ENCODE measurements at regions not wholly inside any gene's neighbourhood (a gene's known extent, or its start where the extent isn't known, plus 50 kb on each side); places are given as distances from the start of the nearest gene placed in this dataset.
"Not testable (repeated sequence)": the region's sequence is repeated elsewhere in the genome, so short reads cannot be mapped to it uniquely, and the experiment has no call there.

DNA sequence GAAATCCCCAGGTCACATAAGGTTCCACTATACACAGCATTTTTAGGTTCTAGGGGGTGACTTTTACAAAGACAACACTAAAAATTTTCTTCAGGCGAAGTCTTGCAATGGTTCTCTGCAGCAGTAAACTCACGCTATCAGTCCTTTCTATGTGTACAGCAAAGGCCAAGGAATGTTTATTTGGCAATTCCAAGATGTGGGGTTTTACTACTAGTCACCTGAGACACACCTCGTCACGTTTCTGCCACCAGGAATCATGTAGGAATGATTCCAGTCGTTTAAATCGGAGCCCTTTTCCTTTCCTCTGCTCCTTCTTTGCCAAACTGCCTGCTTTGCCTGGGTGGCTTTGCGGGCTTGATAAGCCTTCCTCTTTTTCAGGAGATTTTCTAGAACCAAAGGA lies 75.9 kb upstream of the ENPEP start:
- TF ChIP-seq Cebpa-rat (IDR thresholded peaks at IDR 0.05): no peak
- no peak overlapping the region for H3K4me2 ChIP-seq
- H3K36me3 ChIP-seq: no peaks in the 10 kb centered on the region
- H3K9me3 ChIP-seq: no peaks in the 10 kb centered on the region
- no peak overlapping the region for H3K9ac ChIP-seq
- H3K4me1 ChIP-seq: no peaks in the 10 kb centered on the region
- no peaks in the 10 kb centered on the region for H4K20me1 ChIP-seq
- H3K27ac ChIP-seq: no peak overlapping the region
- H3K27me3 ChIP-seq: no peaks in the 10 kb centered on the region
- H3K4me3 ChIP-seq: no peak overlapping the region

DNA sequence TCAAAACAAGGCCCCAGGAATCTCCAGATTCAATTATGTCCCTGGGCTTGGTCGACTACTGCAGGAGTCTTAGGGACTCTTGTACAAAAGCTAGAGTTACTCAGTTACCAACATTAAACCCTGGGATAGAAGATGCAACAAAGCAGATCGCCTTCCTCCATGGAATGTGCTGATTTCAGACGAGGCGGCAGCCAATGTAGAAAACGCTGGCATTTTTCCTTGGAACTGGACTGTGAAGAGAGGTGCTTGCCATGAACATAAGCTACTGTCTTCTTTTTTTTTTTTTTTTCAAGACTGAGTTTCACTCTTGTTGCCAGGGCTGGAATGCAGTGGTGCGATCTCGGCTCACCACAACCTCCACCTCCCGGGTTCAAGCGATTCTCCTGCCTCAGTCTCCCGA lies 76.9 kb upstream of the ENPEP start:
- not testable (repeated sequence) for H3K36me3 ChIP-seq, H3K4me2 ChIP-seq

GRCh38 chr4:110396963-110397362 lies 79.0 kb upstream of the ENPEP start:
- no peaks in the 10 kb centered on the region for H3K36me3 ChIP-seq
- TF ChIP-seq Cebpa-rat (IDR thresholded peaks at IDR 0.05): no peak
- no peaks in the 10 kb centered on the region for H3K9me3 ChIP-seq
- no peak overlapping the region for H3K4me3 ChIP-seq
- no peaks in the 10 kb centered on the region for H4K20me1 ChIP-seq
- H3K27ac ChIP-seq: no peak overlapping the region
- H3K9ac ChIP-seq: no peak overlapping the region
- no peaks in the 10 kb centered on the region for H3K27me3 ChIP-seq
- no peaks in the 10 kb centered on the region for H3K4me1 ChIP-seq
- no peak overlapping the region for H3K4me2 ChIP-seq

More for the DNA sequence above, 76.9 kb upstream of the ENPEP start:
- not testable (repeated sequence) for H3K9ac ChIP-seq, H3K27me3 ChIP-seq, H3K9me3 ChIP-seq, H3K27ac ChIP-seq, H4K20me1 ChIP-seq, H3K4me1 ChIP-seq, H3K4me3 ChIP-seq

DNA sequence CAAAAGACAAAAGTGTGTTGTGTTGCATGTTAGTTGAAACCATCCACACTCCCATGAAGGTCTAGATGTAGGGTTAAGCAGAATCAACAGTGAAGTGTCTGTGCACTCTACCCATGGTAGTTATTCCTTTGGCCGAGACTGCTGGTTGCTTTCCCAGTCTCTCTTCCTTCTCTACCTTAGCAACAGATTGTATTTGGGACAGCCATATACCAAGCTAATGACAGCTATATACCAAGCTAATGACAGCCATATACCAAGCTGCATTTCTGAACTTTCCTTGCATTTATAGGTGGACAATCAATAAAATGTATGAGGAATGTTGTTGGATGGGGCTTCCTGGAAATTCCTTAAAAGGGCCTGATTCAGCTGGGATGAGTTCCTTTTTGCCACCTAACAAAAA lies 80.5 kb upstream of the ENPEP start:
- H3K9me3 ChIP-seq: no peaks in the 10 kb centered on the region; the same call in 1 of the 2 replicates
- H4K20me1 ChIP-seq: no peaks in the 10 kb centered on the region
- H3K36me3 ChIP-seq: no peaks in the 10 kb centered on the region
- no peaks in the 10 kb centered on the region for H3K4me1 ChIP-seq
- no peak for TF ChIP-seq Cebpa-rat (IDR thresholded peaks at IDR 0.05)
- no peak overlapping the region for H3K4me2 ChIP-seq
- no peaks in the 10 kb centered on the region for H3K27me3 ChIP-seq
- no peak overlapping the region for H3K4me3 ChIP-seq
- H3K9ac ChIP-seq: no peak overlapping the region
- H3K27ac ChIP-seq: no peak overlapping the region

DNA sequence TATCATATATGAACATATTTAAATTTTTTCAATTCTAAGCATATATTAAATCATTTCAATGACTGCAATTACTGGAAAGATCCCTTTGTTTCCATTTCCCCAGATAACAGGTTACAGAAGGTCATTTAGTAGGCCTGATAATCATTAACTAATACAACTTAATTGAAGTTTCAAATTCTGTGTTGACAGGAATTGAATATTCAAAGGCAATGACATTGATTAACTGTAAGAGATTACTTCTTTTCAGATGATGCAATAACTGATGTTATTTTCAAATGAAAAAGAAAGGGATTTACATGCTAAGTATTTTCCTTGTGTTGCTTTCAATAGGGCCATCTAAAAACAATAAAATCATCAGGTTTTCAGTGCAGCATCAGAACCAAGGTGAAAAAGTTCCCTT lies 81.1 kb upstream of the ENPEP start:
- Histone ChIP-seq H3K36me3 (no peaks in the 10 kb centered on the region), H3K27ac (no peak overlapping the region), H3K27me3 (no peaks in the 10 kb centered on the region), H3K4me2 (no peak overlapping the region), H3K9me3 (no peaks in the 10 kb centered on the region; the same call in 1 of the 2 replicates), H4K20me1 (no peaks in the 10 kb centered on the region), H3K4me3 (no peak overlapping the region), H3K9ac (no peak overlapping the region), H3K4me1 (no peaks in the 10 kb centered on the region)
- TF ChIP-seq Cebpa-rat (IDR thresholded peaks at IDR 0.05): no peak

- Histone ChIP-seq H3K27me3 (no peaks in the 10 kb centered on the region), H3K4me2 (no peak overlapping the region), H3K27ac (no peak overlapping the region), H3K36me3 (no peaks in the 10 kb centered on the region), H3K4me1 (no peaks in the 10 kb centered on the region), H3K9me3 (peaks cover 33% of the 10 kb centered on the region), H3K9ac (no peak overlapping the region), H3K4me3 (no peak overlapping the region), H4K20me1 (no peaks in the 10 kb centered on the region)
- TF ChIP-seq Cebpa-rat (IDR thresholded peaks at IDR 0.05): no peak
Observed at GRCh38 chr4:110381784-110382183, 94.2 kb upstream of the ENPEP start.

GRCh38 chr4:110372485-110372884 lies 103.5 kb upstream of the ENPEP start:
- H3K4me2 ChIP-seq: no peak overlapping the region
- H3K4me3 ChIP-seq: no peak overlapping the region
- no peak overlapping the region for H3K9ac ChIP-seq
- H3K9me3 ChIP-seq: no peaks in the 10 kb centered on the region
- no peaks in the 10 kb centered on the region for H3K4me1 ChIP-seq
- no peaks in the 10 kb centered on the region for H3K36me3 ChIP-seq
- H3K27ac ChIP-seq: no peak overlapping the region
- H4K20me1 ChIP-seq: no peaks in the 10 kb centered on the region
- no peaks in the 10 kb centered on the region for H3K27me3 ChIP-seq
- TF ChIP-seq Cebpa-rat (IDR thresholded peaks at IDR 0.05): no peak

DNA sequence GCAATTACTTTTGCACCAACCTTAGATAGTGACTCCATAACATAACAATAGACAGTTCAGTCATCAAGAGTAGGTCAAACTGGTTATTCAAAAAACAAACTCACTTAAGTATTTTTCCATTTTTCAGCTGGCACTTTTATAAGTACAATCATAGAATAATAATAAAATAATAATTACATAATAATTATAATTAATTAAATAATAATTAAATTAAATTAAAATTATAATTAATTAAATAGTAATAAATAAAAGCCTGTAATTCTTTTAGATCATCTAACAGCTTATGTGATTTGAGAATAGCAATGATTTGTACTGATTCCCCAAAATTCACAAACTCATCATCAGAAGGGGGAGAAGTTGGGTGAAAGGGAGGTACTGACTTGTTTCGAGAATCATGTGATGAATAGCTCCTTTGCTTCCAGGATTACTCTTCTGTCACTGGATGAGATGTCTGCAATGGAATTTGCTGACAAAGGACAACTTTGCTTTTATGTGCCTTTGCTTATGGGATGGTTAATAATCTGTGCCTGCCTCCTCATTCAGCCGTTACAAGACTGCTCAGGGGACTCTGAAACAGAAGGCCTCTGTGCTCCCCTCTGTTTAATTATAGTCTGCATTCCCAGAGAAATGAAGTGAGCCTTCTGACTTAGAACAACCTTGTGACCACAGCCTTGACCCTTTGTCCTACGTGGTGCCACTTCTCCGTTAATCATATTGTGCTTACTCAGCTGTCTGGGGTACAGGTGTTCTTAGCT lies 104.8 kb upstream of the ENPEP start:
- Histone ChIP-seq H3K9ac (no peak overlapping the region), H4K20me1 (no peaks in the 10 kb centered on the region), H3K4me1 (no peaks in the 10 kb centered on the region), H3K4me3 (no peak overlapping the region), H3K9me3 (no peaks in the 10 kb centered on the region), H3K4me2 (no peak overlapping the region), H3K27me3 (no peaks in the 10 kb centered on the region), H3K27ac (no peak overlapping the region), H3K36me3 (no peaks in the 10 kb centered on the region)
- no peak for TF ChIP-seq Cebpa-rat (IDR thresholded peaks at IDR 0.05)

DNA sequence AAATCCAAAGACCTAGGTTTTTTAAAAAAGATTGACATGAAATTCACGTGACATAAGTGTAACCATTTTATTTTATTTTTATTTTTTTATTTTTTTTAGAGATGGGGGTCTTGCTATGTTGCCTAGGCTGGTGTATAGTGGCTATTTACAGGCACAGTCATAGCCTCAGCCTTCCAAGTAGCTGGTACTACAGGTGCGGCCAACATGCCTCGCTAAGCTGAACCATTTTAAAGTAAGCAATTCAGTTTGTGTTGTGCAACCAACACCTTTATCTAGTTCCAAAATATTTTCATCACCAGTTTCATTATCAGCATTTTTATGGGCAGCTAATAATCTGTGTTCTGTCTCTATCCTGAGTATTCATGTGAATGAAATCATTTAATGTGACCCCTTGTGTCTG lies 107.5 kb upstream of the ENPEP start:
- H3K9me3 ChIP-seq: no peaks in the 10 kb centered on the region
- no peaks in the 10 kb centered on the region for H3K36me3 ChIP-seq
- no peak for TF ChIP-seq Cebpa-rat (IDR thresholded peaks at IDR 0.05)
- no peak overlapping the region for H3K4me2 ChIP-seq
- no peak overlapping the region for H3K27ac ChIP-seq
- no peaks in the 10 kb centered on the region for H4K20me1 ChIP-seq
- no peaks in the 10 kb centered on the region for H3K27me3 ChIP-seq
- no peaks in the 10 kb centered on the region for H3K4me1 ChIP-seq
- H3K9ac ChIP-seq: no peak overlapping the region
- H3K4me3 ChIP-seq: no peak overlapping the region

GRCh38 chr4:110367156-110367555 lies 108.8 kb upstream of the ENPEP start:
- no peaks in the 10 kb centered on the region for H3K27me3 ChIP-seq
- no peak overlapping the region for H3K4me3 ChIP-seq
- no peaks in the 10 kb centered on the region for H3K9me3 ChIP-seq
- H3K36me3 ChIP-seq: no peaks in the 10 kb centered on the region
- H4K20me1 ChIP-seq: no peaks in the 10 kb centered on the region
- no peak overlapping the region for H3K4me2 ChIP-seq
- no peak overlapping the region for H3K9ac ChIP-seq
- H3K27ac ChIP-seq: no peak overlapping the region
- no peak for TF ChIP-seq Cebpa-rat (IDR thresholded peaks at IDR 0.05)
- H3K4me1 ChIP-seq: peaks cover 10% of the 10 kb centered on the region

DNA sequence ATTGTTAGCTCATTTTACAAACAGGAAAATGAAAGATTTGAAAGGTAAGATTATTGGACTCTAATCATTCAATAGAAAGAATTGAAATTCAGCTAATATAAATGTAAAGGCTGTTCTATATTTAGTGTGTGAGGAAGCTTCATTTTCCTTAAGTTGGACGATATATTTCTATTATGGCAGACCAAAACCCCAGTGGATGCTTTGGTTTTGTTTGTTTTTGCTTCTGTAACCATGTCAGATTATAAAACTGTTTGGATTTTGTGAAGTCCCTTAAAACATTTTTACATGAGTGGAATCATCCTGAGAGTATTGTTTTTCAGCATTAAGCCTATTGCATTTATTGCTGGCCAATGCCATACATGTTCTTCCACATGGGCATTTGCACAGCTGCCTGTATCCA lies 110.2 kb upstream of the ENPEP start:
- no peak for TF ChIP-seq Cebpa-rat (IDR thresholded peaks at IDR 0.05)
- no peak overlapping the region for H3K27ac ChIP-seq
- no peak overlapping the region for H3K4me2 ChIP-seq
- H3K9me3 ChIP-seq: no peaks in the 10 kb centered on the region
- H3K9ac ChIP-seq: no peak overlapping the region
- H3K36me3 ChIP-seq: no peaks in the 10 kb centered on the region
- no peaks in the 10 kb centered on the region for H4K20me1 ChIP-seq
- no peak overlapping the region for H3K4me3 ChIP-seq
- no peaks in the 10 kb centered on the region for H3K27me3 ChIP-seq
- H3K4me1 ChIP-seq: peaks cover 22% of the 10 kb centered on the region

All from BLaER1 (cell line).